NCI-H146 treated with DMSO at 0.1 percent for 48 hours (cell line): ENCODE measurements at regions not wholly inside any gene's neighbourhood (a gene's known extent, or its start where the extent isn't known, plus 50 kb on each side); places are given as distances from the start of the nearest gene placed in this dataset.
A peak's percentile ranks its signal among the peaks of the same experiment; 100 is the strongest.

Experiments
- DNase-seq: peaks from one replicate; lab custom pipeline; 2025; ENCODE audit not compliant: unreplicated experiment; lab: John Stamatoyannopoulos, UW

- no peak for DNase-seq
These were observed 65.3 kb upstream of the NUDT7 start for GRCh38 chr16:77657016-77657415.

GRCh38 chr16:77660311-77660710 is 62.0 kb upstream of the NUDT7 start:
- peak; percentile 46 for DNase-seq

- no peak for DNase-seq
These were observed 60.1 kb upstream of the NUDT7 start for GRCh38 chr16:77662246-77662645.

- no peak for DNase-seq
These were observed 58.6 kb upstream of the NUDT7 start for GRCh38 chr16:77663711-77664110.

- DNase-seq = no peak
These were observed 55.5 kb upstream of the NUDT7 start for GRCh38 chr16:77666771-77667170.

GRCh38 chr16:77668201-77668600 is 54.1 kb upstream of the NUDT7 start:
- no peak for DNase-seq

GRCh38 chr16:77669057-77669456 is 53.3 kb upstream of the NUDT7 start:
- DNase-seq = no peak
